DND-41 (cell line): ENCODE measurements at regions not wholly inside any gene's neighbourhood (a gene's known extent, or its start where the extent isn't known, plus 50 kb on each side); places are given as distances from the start of the nearest gene placed in this dataset.

Experiments used
- ATAC-seq: fragments of 200-7000 bp; cut with Tn5 transposase; 3 replicates; pipeline ENCODE4 v1.9.1; 2021; ENCODE audit warnings: low read depth; ENCODE audit not compliant: insufficient read depth
- DNase-seq: peaks from one replicate; pipeline ENCODE4 v3.0.0-alpha.2; 2020
- H2AFZ ChIP-seq: 2 replicates; pipeline ENCODE4 v1.6.0; 2012; ENCODE audit warnings: low read depth, low read length
- H3K27ac ChIP-seq: 2 replicates; pipeline ENCODE4 v1.5.1; 2012; ENCODE audit warnings: low read length, inconsistent platforms
- H3K27me3 ChIP-seq: fragments of 200-600 bp; sonication (generic); 2 replicates; pipeline ENCODE4 v1.6.0; 2012; ENCODE audit warnings: low read length, mild to moderate bottlenecking, inconsistent platforms; ENCODE audit not compliant: insufficient read depth, poor library complexity
- H3K36me3 ChIP-seq: 2 replicates; pipeline ENCODE4 v1.5.1; 2012; ENCODE audit warnings: low read length, inconsistent platforms; ENCODE audit not compliant: insufficient read depth
- H3K4me1 ChIP-seq: 2 replicates; pipeline ENCODE4 v1.5.1; 2012; ENCODE audit warnings: mild to moderate bottlenecking, low read length; ENCODE audit not compliant: insufficient read depth
- H3K4me2 ChIP-seq: 2 replicates; pipeline ENCODE4 v1.6.0; 2012; ENCODE audit warnings: mild to moderate bottlenecking, moderate library complexity, low read length, inconsistent platforms; ENCODE audit not compliant: insufficient read depth
- H3K4me3 ChIP-seq, 2 experiments: fragments of 200-600 bp in 1 of 2; shearing (Covaris generic) in 1 of 2; 2 replicates each; pipeline ENCODE4 v1.5.1; 2012 to 2016; ENCODE audit warnings: inconsistent platforms in 2 of 2, low read length in 2 of 2, mild to moderate bottlenecking in 2 of 2, low read depth in 1 of 2, moderate library complexity in 1 of 2
- H3K79me2 ChIP-seq: 2 replicates; pipeline ENCODE4 v1.6.0; 2012; ENCODE audit warnings: low read length, inconsistent platforms; ENCODE audit not compliant: insufficient read depth
- H3K9ac ChIP-seq: 2 replicates; pipeline ENCODE4 v1.6.0; 2012; ENCODE audit warnings: low read depth, mild to moderate bottlenecking, inconsistent platforms, low read length, moderate library complexity
- H3K9me3 ChIP-seq: 2 replicates; pipeline ENCODE4 v1.5.1; 2012; ENCODE audit warnings: low read length, moderate library complexity, mild to moderate bottlenecking, inconsistent platforms; ENCODE audit not compliant: insufficient read depth, severe bottlenecking
- H4K20me1 ChIP-seq: 2 replicates; pipeline ENCODE4 v1.6.0; 2012; ENCODE audit warnings: low read length; ENCODE audit not compliant: insufficient read depth
- EZH2 ChIP-seq: IDR thresholded peaks from 3 replicates; pipeline ENCODE4 v1.6.1; 2012; ENCODE audit warnings: borderline replicate concordance, low read depth, mild to moderate bottlenecking, moderate library complexity, low read length, inconsistent platforms; ENCODE audit not compliant: severe bottlenecking
- TF ChIP-seq, protein P1 (sequence below): IDR thresholded peaks from 2 replicates; pipeline ENCODE4 v1.5.1; 2012; ENCODE audit warnings: borderline replicate concordance, low read length, moderate library complexity, mild to moderate bottlenecking; ENCODE audit not compliant: poor library complexity, severe bottlenecking; ENCODE audit errors: extremely low read depth

DNA sequence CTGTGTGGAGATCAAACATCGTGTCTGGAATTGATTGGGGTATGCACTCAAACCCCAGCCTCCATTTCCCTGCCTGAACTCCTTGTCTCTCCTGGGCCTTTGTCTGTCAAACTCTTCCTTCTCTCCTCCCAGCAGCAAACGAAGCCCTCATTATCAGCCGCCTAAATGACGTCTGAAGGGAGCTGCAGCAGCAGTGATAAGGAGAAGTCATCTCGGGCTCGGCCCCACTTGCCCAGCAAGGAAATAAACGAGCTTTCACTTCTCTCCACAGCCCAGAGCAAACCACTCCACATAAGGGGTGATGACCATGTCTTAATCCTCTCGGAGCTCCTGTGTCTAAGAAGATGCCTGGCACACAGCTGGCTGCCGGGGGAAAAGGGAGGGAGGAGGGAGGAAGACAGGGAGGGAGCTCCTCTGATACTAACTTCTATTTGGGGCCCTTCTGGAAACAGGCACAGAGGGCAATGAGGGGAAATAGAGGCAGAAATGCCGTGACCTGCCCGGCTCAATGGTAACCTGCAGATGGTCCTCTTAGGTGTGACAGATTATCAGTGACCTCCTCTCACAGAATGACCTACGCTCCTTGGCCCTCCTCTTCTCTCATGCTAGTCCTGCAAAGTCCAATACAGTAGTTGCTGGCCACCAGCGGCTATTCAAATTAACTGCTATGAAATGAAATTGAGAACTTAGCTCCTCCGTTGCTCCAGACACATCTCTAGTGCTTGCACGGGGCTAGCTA, 100.4 kb downstream of the PXDC1 start:
- H3K4me1 ChIP-seq, result no peaks in the 10 kb centered on the region
- H3K4me3 ChIP-seq, result no peak overlapping the region
- TF ChIP-seq EZH2, result no peak
- TF ChIP-seq, protein P1, sequence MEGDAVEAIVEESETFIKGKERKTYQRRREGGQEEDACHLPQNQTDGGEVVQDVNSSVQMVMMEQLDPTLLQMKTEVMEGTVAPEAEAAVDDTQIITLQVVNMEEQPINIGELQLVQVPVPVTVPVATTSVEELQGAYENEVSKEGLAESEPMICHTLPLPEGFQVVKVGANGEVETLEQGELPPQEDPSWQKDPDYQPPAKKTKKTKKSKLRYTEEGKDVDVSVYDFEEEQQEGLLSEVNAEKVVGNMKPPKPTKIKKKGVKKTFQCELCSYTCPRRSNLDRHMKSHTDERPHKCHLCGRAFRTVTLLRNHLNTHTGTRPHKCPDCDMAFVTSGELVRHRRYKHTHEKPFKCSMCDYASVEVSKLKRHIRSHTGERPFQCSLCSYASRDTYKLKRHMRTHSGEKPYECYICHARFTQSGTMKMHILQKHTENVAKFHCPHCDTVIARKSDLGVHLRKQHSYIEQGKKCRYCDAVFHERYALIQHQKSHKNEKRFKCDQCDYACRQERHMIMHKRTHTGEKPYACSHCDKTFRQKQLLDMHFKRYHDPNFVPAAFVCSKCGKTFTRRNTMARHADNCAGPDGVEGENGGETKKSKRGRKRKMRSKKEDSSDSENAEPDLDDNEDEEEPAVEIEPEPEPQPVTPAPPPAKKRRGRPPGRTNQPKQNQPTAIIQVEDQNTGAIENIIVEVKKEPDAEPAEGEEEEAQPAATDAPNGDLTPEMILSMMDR, result no peak
- H3K27me3 ChIP-seq, result no peaks in the 10 kb centered on the region
- H4K20me1 ChIP-seq, result no peaks in the 10 kb centered on the region; the same call in 1 of the 2 replicates
- ATAC-seq (no peak), DNase-seq (no peak)
- H3K79me2 ChIP-seq, result no peaks in the 10 kb centered on the region
- no peak overlapping the region for H3K9ac ChIP-seq
- H2AFZ ChIP-seq, result no peak overlapping the region
- H3K27ac ChIP-seq, result no peak overlapping the region
- no peaks in the 10 kb centered on the region for H3K36me3 ChIP-seq
- no peaks in the 10 kb centered on the region for H3K9me3 ChIP-seq
- no peak overlapping the region for H3K4me2 ChIP-seq

DNA sequence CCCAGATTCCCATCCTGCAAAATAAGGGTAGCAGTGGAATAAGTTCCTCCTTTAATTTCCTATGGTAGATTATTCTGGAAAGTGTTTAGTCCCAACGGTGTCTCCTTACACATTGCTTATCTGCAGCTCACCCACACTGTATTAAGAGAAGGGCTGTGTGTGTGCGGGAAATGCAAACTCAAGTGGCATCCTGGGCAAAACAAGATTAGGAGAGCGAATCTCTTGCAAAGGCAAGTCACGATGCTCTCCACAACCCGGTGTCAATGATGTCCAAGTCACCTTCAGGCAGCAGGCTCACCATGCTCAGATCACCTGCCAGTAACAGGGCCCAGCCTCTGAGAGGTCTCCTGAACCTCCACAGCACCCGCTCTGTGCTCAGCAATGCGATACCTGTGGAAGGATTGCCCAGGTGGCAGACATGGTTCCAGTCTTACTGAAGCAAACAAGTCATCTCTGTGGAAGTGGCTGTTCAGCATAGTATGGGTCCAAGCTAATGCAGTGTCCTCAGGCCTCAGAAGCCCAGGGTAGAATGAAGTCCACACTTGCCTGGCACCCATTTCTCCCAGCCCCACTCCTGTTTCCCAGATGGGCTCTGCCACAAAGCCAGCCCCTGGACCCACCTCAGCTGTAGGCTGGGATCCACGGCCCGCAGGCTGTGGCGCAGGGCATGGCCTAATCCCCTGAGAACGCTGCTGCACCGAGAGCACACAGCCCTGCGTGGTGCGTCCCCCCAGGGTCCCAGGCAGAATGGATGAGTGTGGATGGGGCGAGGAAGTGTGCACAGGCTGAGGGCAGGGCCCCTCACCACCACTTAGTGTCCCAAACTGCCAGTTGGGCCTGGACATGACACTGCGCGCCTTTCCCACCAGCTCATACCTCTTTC, 101.2 kb downstream of the PXDC1 start:
- H3K9me3 ChIP-seq, result no peaks in the 10 kb centered on the region
- no peak overlapping the region for H2AFZ ChIP-seq
- no peaks in the 10 kb centered on the region; the same call in 1 of the 2 replicates for H4K20me1 ChIP-seq
- no peak overlapping the region for H3K9ac ChIP-seq
- DNase-seq (no peak), ATAC-seq (no peak)
- no peak overlapping the region for H3K4me2 ChIP-seq
- H3K36me3 ChIP-seq, result no peaks in the 10 kb centered on the region
- TF ChIP-seq EZH2, result no peak
- TF ChIP-seq, protein P1, result no peak
- no peak overlapping the region for H3K4me3 ChIP-seq
- H3K27ac ChIP-seq, result no peak overlapping the region
- no peaks in the 10 kb centered on the region for H3K4me1 ChIP-seq
- no peaks in the 10 kb centered on the region for H3K27me3 ChIP-seq
- no peaks in the 10 kb centered on the region for H3K79me2 ChIP-seq

DNA sequence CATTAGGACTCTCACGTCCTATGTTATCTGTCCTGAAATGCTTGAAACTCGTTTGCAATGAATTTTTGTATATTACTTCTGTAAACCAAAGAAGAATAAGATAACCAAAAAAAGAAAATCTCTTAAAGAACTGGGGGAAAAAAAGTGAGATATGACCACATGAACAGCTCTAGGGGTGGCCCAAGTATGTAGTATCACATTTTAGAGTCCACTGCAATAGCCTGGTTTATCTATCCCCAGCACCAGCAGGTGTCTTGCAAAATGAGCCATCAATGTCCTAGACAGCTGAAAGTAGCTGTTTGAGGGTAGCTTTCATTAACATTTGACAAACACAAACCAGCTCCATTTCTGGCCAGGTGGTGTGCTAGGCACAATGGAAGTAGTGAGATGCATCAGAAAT, 102.8 kb downstream of the PXDC1 start:
- H3K4me2 ChIP-seq, result no peak overlapping the region
- no peaks in the 10 kb centered on the region for H3K79me2 ChIP-seq
- TF ChIP-seq, protein P1, result no peak
- no peak for TF ChIP-seq EZH2
- no peaks in the 10 kb centered on the region for H3K36me3 ChIP-seq
- no peaks in the 10 kb centered on the region for H3K4me1 ChIP-seq
- H4K20me1 ChIP-seq, result no peaks in the 10 kb centered on the region; the same call in 1 of the 2 replicates
- no peak overlapping the region for H3K4me3 ChIP-seq
- no peak for DNase-seq
- peaks cover 4% of the 10 kb centered on the region for H3K27me3 ChIP-seq
- no peak for ATAC-seq
- H3K27ac ChIP-seq, result no peak overlapping the region
- H2AFZ ChIP-seq, result no peak overlapping the region
- H3K9me3 ChIP-seq, result no peaks in the 10 kb centered on the region
- H3K9ac ChIP-seq, result no peak overlapping the region
